ENCODE measurements at regions not wholly inside any gene's neighbourhood (a gene's known extent, or its start where the extent isn't known, plus 50 kb on each side); places are given as distances from the start of the nearest gene placed in this dataset.

GRCh38 chr18:22663378-22663777 lies 245.7 kb upstream of the CTAGE1 start:
- intact Hi-C loops (cut with DNase I): no loop called here

GRCh38 chr18:22666411-22666940 lies 248.8 kb upstream of the CTAGE1 start:
- no peak for DNase-seq
- intact Hi-C loops (cut with DNase I): no loop called here

More at GRCh38 chr18:22663378-22663777, 245.7 kb upstream of the CTAGE1 start:
- no peak for DNase-seq

- intact Hi-C loops (cut with DNase I): no loop called here
- DNase-seq: no peak
These were observed 249.4 kb upstream of the CTAGE1 start for GRCh38 chr18:22667156-22667555.

- DNase-seq: no peak
- intact Hi-C loops (cut with DNase I): no loop called here
These were observed 250.1 kb upstream of the CTAGE1 start for GRCh38 chr18:22667616-22668422.

GRCh38 chr18:22668496-22668895 lies 250.8 kb upstream of the CTAGE1 start:
- DNase-seq: no peak
- intact Hi-C loops (cut with DNase I): no loop called here

GRCh38 chr18:22670914-22671313 lies 253.2 kb upstream of the CTAGE1 start:
- no peak for DNase-seq
- intact Hi-C loops (cut with DNase I): no loop called here

- intact Hi-C loops (cut with DNase I): no loop called here
- DNase-seq: no peak
These were observed 255.6 kb upstream of the CTAGE1 start for GRCh38 chr18:22673182-22673862.

- DNase-seq: no peak
- intact Hi-C loops (cut with DNase I): no loop called here
These were observed 256.6 kb upstream of the CTAGE1 start for GRCh38 chr18:22674272-22674671.

GRCh38 chr18:22675006-22675405 lies 257.3 kb upstream of the CTAGE1 start:
- intact Hi-C loops (cut with DNase I): no loop called here

GRCh38 chr18:22676423-22676822 lies 256.7 kb upstream of the RBBP8 start:
- DNase-seq: no peak
- intact Hi-C loops (cut with DNase I): no loop called here

More at GRCh38 chr18:22675006-22675405, 257.3 kb upstream of the CTAGE1 start:
- no peak for DNase-seq

GRCh38 chr18:22678486-22678885 lies 254.6 kb upstream of the RBBP8 start:
- DNase-seq: no peak
- intact Hi-C loops (cut with DNase I): no loop called here

- no peak for DNase-seq
- intact Hi-C loops (cut with DNase I): no loop called here
These were observed 252.2 kb upstream of the RBBP8 start for GRCh38 chr18:22680944-22681343.

GRCh38 chr18:22681908-22682307 lies 251.2 kb upstream of the RBBP8 start:
- no peak for DNase-seq
- intact Hi-C loops (cut with DNase I): no loop called here

GRCh38 chr18:22682720-22683119 lies 250.4 kb upstream of the RBBP8 start:
- intact Hi-C loops (cut with DNase I): no loop called here
- DNase-seq: no peak

- intact Hi-C loops (cut with DNase I): no loop called here
- peak in 3 of 10 donors; percentile 4 to 62 (median 12) for DNase-seq
These were observed 249.9 kb upstream of the RBBP8 start for GRCh38 chr18:22683196-22683676.

- intact Hi-C loops (cut with DNase I): no loop called here
- DNase-seq: no peak
These were observed 249.3 kb upstream of the RBBP8 start for GRCh38 chr18:22683786-22684185.

- no peak for DNase-seq
- intact Hi-C loops (cut with DNase I): no loop called here
These were observed 248.9 kb upstream of the RBBP8 start for GRCh38 chr18:22684268-22684667.

GRCh38 chr18:22685788-22686187 lies 247.3 kb upstream of the RBBP8 start:
- intact Hi-C loops (cut with DNase I): no loop called here
- DNase-seq: no peak

- intact Hi-C loops (cut with DNase I): no loop called here
These were observed 245.0 kb upstream of the RBBP8 start for GRCh38 chr18:22687892-22688680.

GRCh38 chr18:22688877-22689496 lies 244.1 kb upstream of the RBBP8 start:
- no peak for DNase-seq
- intact Hi-C loops (cut with DNase I): no loop called here

More at GRCh38 chr18:22687892-22688680, 245.0 kb upstream of the RBBP8 start:
- DNase-seq: no peak
